Inferior parietal cortex (tissue), 1 donor: ENCODE measurements at regions not wholly inside any gene's neighbourhood (a gene's known extent, or its start where the extent isn't known, plus 50 kb on each side); places are given as distances from the start of the nearest gene placed in this dataset.
"Not testable (repeated sequence)": the region's sequence is repeated elsewhere in the genome, so short reads cannot be mapped to it uniquely, and the experiment has no call there.

Source experiments
- DNase-seq: peaks from one replicate; pipeline ENCODE4 v3.0.0-alpha.2; 2016; ENCODE audit errors: extremely low spot score

DNA sequence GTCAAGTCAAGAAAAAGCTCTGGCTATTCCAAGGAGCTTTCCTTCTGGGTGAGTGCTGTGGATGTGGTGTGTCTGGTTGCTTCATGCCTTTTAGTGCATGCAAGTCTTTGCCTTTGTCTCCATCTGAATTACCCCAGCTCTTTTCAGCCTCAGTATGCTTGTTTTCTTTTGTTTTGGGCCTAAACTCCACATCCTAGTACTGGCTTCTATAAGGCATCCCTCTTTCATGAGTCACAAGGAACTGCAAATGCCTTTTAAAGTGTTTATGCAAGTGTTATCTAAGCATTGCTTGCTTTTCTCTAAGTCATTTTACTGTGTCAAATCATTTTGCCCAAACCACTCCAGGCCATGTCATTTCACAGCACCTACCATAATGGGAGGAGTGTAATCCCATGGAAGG lies 132.1 kb downstream of the PLCE1 start:
- no peak for DNase-seq

DNA sequence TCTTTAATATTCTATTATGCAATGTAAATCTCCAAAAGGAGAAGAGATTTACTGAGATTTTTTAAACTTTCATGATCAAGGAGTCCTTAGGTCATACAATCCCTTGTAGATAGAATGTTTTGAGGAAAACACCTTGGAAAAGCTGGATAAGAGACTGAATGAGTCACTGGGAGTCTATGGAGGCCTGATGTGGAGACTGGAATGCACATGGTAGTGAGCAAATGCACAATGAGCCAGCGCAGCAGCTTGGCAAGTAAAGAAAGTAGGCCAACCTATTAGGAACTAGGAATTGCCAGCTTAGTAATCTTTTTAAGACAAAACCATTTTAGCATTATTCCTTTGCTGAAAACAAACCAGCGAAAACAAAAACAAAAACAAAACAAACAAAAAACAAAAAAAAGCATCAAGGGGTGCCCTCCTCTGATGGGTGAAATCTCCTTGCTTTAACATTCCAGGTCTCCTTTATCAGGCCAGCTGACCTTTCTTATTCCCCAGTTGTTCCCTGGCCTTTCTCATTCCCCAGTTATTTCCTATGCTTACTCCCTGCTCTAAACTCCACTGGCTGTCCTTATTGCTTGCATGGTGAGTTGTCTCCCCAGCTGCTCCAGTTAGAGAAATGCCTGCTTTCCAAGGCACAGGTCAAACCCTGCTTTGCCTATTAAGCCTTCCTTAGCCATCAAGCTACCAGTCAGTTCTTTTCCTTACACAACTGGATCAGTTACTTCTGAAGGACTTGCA lies 135.8 kb downstream of the PLCE1 start:
- DNase-seq: no peak

DNA sequence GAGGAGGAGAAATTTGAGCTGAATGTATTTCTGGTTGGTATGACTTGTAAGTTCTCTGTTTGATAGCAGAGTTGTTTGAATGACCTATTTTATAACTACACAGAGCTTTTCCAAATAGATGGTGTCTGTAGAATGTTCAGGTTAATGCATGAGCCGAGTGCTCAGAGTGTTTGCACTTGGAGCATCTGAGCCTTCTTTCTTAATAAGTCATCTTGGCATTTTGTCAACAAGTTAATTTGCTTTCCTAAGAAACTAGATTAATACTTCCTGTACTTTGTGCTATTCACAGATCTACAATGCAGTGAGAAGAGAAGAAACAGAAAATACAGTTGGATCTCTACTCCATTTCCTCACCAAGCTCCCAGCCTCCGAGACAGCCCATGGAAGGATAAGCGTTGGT lies 138.2 kb downstream of the PLCE1 start:
- no peak for DNase-seq

DNA sequence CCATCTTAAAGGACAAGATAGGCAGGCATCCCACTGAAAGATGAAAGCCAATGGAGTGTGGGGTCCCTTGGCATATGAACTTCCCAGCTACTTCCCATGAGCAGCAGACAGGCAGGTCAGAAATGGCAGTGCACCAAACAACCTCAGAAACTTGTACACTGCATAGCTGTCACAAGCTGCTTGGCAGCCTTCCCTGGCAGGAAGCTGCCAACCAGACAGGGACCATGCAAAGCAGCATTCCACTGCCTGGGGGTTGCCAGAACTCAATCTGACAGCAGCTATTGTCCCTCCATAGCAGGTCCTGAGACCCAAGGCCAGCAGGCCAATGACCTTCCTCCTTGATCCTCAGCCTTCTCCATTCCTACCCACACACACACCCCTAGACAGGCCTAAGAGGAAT lies 139.5 kb downstream of the PLCE1 start:
- DNase-seq: no peak

DNA sequence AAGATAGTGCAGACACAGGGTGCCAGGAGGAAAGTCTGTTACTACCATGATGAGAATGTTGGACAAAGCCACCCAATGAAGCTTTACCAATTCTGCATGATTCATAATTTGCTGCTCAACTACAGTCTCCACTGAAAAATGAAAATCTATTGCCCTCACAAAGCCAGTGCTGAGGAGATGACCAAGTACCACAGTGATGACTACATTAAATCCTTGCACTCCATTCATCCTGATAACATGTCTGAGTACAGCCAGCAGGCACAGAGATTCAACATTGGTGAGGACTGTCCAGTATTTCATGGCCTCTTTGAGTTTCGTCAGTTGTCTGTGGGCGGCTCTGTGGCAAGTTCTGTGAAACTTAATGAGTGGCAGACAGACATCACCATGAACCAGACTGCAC lies 144.0 kb downstream of the PLCE1 start:
- no peak for DNase-seq

DNA sequence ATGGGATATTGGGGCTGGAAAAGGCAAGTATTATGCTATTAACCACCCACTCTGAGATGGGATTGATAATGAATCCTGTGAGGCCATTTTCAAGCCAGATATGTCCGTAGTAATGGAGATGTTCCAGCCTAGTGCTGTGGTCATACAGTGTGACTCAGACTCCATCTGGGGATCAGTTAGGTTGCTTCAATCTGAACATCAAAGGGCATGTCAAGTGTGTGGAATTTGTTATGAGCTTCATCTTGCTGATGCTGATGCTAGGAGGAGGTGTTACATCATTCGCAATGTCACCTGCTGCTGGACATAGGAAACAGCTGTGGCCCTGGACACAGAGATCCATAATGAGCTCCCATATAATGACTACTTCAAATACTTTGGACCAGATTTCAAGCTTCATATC lies 144.7 kb downstream of the PLCE1 start:
- DNase-seq: no peak

DNA sequence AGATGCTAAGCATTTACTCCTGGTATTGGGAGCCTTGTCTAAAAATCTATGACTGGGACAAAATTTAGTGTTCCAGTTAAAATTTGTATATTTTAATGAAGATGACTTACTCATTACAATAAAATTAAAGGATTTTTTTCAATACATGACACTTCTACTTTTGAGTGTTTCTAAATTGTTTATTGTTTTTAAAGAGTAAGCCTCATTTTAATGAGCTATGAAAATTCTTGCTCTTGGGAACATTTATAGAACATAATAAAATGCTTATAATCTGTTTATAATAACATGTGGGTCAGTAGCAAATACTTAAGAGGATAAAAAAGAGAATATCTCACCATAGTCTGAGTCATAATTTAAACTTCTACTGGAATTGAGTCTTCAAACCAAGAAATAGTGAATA lies 149.5 kb downstream of the PLCE1 start:
- DNase-seq: no peak

DNA sequence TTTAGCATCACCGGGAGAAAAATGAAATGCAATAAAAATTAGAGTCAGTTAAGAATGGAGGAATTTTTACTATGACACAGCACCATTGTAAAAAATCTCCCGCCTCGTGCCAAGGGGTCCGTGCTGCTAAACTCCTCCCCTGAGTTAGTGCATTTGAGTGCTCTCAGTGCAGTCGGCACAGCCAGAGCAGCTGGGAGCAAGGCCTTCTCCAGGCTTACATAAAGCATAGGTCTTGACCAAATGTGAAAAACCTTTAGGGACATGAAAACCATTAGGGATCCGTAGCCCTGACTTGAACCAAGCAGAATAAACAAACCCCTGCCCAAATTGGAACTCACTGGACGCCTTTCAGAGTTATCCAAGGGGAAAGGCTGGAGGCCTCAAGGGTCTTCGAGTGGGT lies 152.6 kb downstream of the PLCE1 start:
- DNase-seq: no peak

DNA sequence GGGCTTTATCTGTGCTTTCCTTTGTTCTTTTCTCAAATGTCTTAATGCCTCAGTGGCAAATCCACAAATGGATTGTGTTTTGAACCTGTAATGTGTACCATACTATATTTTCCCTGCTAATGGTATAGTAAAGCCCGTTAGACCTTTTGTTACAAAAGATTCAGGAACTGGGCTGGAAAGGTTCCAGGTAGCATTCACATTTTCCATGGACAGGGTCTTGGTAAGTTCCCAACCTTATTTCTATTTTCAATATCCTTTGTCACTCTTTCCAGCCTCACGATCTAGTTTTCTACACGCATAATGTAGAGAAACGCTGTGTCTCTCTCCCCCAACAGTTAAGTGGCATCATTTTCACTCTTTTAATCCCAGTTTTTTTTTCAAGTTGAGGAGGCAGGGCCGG lies 153.0 kb downstream of the PLCE1 start:
- DNase-seq: no peak

DNA sequence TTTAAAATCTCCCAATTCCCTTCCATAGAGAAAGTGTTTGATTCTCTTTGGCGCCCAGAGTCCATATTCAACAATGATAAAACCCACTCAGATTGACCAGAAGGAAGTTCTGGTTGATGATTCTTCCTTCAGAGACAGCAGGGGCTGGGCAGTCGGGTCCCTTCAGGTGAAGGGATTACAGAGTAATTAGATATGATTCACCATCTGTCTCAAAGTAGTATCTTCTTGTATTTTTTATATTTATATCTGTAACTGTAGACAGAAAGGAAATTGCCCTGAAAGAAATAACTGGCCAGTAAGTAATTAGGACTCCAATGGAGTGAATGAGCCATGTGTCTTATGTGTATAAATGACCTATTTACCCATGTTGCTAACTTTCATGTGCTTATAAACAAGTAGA lies 156.0 kb downstream of the PLCE1 start:
- no peak for DNase-seq

DNA sequence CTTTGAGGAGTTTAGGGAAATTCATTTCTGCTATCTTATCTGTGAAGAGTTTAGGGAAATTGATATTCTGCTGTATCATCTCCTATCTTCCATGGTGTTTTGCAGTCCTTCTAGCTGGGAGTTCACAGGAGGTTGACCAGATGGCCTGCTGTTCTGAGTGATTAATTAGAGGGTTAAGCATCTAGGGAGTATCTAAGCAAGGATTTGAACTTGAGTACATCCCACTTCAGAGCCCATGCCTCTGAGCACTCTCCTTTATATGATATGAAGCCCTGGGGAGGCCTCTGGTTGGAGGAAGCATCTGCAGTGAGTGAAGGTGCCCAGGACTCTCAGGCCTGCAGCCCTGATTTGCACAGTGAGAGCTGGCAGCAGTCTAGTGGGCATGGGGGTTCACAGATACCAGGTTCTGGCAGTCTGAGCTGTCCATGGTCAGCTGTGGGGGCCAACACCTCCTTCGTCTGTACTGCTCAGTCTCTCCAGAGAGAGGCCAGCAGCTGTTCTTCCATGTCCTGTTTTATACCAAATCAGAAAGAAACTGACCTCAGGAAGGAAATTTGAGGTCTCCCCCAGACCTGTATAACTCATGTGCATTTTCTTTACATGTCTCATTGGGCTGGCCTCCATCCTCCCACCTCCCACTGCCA lies 156.9 kb downstream of the PLCE1 start:
- no peak for DNase-seq

DNA sequence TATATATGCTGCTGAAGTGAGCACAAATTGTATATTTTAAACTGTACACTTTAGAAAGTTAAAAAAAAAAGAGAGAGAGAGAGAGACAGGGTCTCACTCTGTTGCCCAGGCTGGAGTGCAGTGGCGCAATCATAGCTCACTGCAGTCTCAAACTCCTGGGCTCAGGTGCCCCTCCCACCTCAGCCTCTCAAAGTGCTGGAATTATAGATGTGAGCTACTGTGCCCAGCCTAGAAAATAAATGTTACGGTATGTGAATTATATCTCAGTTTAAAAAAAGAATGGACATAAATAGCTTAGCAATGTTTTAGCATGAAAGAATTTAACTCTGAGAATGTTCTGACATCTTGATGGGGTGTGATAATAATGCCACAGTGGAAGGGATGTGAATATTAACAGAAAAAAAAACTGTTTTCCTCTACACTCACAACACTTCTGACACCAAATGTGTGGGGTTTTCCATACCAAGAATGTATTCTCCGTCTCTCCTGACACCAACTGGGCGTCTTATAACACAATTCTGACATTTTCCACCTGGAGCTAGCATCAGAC lies 162.1 kb downstream of the PLCE1 start:
- no peak for DNase-seq

DNA sequence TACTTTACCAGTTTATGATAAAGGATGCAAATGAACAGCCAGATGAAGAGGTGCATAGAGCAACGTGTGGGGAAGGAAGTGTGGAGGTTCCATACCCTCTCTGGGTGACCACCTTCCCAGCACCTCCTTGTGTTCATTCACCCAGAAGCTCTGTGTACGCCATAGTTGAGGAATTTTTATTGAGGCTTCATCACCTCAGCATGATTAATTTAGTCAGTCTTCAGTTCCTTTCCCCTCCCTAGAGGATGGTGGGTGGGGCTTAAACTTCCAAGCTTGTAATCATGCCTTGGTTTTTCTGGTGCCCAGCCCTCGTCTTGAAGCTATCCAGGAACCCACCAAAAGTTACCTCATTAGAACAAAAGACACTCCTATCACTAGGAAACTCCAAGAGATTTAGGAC lies 162.7 kb downstream of the PLCE1 start:
- no peak for DNase-seq

DNA sequence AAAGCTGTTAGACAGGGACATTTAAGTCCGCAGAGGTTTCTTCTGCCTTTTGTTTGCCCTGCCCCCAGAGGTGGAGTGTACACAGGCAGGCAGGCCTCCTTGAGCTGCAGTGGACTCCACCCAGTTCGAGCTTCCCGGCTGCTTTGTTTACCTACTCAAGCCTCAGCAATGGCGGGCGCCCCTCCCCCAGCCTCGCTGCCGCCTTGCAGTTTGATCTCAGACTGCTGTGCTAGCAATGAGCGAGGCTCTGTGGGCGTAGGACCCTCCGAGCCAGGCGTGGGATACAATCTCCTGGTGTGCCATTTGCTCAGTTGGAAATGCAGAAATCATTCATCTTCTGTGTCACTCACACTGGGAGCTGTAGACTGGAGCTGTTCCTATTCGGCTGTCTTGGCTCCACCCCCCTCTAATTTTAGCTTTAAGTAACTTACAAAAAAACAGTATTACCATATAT lies 171.5 kb downstream of the PLCE1 start:
- DNase-seq: not testable (repeated sequence)

DNA sequence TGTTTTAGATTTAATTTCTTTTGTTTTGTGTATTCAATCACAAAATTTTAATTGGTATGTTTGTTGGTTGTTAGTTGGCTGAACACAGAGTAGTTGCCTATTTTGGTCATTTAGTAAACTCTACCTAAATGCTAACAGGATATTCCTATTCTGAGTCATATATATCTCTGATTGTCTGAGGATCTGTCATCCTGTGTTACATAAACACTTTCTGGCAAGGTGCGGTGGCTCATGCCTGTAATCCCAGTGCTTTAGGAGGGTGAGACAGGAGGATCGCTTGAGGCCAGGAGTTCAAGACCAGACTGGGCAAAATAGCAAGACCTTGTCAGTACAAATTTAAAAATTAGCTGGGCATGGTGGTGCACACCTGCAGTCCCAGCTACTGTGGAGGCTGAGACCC lies 178.6 kb downstream of the PLCE1 start:
- DNase-seq: no peak

DNA sequence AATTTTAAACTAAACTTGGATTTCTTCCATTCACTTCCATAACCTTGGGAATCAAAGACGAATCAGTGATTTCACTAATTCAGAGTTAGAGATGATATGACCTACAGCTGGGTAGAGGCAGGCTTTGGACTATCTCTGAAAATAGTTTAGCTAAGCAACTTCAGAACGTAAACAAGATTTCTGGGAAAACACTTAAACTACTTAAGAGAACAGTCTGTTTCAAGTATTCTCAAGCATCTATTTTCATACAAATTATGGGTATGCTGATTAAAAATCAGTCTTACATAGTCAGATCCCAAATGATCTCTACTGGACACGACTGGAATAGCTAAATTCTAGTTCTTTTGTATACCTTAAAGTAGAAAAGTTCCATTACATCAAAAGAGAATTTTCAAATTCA lies 179.9 kb downstream of the PLCE1 start:
- DNase-seq: no peak

DNA sequence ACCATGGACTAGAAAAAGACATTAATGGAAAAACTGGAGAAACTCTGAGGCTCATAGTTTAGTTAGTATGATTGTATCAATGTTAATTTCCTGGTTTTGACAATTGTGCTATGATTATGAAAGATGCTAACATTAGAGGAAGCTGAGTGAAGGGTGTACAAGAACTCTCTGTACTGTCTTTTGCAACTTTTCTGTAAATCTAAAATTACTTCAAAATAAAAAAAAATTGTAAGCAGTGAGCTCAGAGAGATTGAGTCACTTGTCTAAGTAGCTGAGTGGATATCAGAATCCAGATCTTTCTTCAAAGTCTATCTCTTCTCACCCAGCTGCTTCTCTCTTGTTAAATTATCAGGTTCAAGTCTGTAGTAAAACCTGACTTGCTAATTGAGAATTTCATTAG lies 181.1 kb downstream of the PLCE1 start:
- DNase-seq: no peak

DNA sequence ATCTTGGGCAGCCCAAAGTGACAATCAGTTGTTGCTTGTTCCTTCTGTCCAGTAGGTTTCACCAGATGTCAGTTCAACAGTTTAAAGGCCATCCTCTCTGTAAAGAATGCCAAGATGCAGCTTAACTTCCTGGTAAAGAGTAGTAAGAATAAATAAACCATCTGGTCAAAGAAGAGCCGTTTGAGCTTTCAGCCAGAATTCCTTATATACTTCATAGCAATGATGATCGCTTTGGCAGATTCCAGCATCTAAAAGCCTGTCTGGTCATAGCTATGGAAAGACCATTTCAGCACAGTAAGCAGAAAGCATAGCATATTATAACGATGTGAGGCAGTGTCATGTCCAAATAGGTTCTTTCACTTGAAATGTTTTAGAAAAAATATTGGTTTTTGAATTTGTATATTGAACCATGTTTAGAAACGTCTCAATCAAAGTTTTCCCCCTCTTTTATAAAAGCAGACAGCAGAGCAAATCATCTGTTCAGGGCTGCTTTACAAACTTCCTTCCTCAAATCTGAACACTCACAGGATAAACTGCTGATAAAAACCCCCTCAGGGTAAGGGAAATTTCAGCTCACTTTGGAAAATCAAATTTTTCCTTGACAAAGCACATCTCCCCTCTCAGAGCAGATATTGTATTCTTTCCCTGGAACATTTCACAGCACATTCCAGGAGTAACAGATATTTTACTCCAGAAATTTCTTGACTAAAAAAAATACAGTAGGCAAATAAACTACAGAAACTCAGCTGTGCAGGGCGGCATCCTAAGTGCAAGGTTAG lies 184.1 kb downstream of the NOC3L start:
- no peak for DNase-seq

DNA sequence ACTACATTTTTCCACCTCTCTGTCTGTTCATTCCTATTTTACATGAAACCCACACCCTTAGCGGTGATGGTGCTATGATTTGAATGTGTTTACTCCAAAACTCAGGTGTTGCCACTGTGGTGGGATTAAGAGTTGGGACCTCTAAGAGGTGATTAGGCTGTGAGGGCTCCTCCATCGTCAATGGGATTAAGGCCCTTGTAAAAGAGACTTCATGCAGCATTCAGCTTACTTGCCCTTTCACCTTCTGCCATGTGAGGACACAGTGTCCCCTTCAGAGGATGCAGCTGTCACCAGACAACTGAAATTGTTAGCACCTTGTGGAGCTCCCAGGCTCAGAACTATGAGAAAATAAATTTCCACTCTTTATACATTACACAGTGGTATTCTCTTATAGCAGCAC lies 182.2 kb downstream of the NOC3L start:
- no peak for DNase-seq

DNA sequence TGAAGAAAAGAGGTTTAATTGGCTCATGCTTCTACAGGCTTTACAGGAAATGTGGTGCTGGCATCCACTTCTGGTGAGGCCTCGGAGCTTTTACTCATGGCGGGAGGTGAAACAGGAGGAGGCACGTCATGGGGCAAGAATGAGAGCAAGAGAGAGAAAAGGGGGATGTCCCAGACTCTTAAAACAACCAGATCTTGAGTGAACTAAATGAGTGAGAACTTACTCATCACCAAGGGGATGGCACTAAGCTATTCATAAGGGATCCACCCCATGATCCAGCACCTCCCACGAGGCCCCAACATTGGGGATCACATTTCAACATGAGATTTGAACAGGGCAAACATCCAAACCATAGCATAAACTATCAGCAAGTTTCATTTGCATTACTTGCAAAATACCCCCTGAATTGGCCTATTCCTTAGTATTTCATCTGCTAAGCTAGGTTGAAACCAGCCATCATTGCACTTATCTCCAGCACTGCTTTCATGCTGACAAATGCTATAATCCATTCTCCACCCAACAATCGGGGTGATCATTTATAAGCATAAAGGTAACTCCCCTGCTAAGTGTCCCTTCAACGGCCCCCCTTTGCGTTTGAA lies 179.0 kb downstream of the NOC3L start:
- no peak for DNase-seq

DNA sequence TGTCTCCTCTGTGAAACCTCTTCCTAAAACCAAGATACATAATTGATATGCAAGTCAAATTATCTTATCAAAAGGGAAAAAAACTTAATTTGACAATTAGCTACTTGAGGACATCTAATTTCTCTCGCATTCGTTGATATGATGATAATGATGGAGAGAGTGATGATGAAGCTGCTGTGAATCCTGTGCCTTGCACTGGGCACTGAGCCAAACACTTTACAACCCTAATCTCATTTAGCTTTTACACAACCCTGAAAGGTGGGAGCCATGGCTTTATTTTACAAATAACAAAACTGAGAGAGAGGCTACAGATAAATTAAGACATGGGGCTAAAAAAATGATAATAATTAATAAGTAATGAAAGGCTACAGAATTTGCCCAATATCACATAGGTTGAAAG lies 176.0 kb downstream of the NOC3L start:
- DNase-seq: no peak

DNA sequence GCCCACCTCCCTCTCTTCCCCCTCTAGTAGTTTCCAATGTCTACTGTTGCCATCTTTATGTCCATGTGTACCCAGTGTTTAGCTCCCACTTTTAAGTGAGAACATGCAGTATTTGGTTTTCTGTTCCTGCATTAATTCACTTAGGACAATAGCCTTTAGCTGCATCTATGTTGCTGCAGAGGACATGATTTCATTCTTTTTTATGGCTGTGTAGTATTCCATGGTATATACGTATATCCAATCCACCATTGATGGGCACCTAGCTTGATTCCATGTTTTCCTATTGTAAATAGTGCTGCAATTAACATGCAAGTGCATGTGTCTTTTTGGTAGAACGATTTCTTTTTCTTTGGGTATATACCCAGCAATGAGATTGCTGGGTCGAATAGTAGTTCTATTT lies 170.4 kb downstream of the NOC3L start:
- no peak for DNase-seq
